SK-N-SH (cell line): ENCODE measurements at regions not wholly inside any gene's neighbourhood (a gene's known extent, or its start where the extent isn't known, plus 50 kb on each side); places are given as distances from the start of the nearest gene placed in this dataset.

Experiments used
- JUND ChIP-seq: IDR thresholded peaks from 2 replicates; pipeline ENCODE4 v1.4.0; 2012
- POLR2AphosphoS5 ChIP-seq: IDR thresholded peaks from 2 replicates; pipeline ENCODE4 v1.6.1; 2012; ENCODE audit warnings: low read depth, low read length
- TAF1 ChIP-seq: IDR thresholded peaks from 2 replicates; pipeline ENCODE4 v1.6.1; 2012; ENCODE audit warnings: low read depth, mild to moderate bottlenecking, low read length, moderate library complexity, borderline replicate concordance
- TF ChIP-seq, protein P1 (sequence below): IDR thresholded peaks from 2 replicates; pipeline ENCODE4 v1.6.1; 2012; ENCODE audit warnings: mild to moderate bottlenecking, low read depth, low read length, moderate library complexity
- TF ChIP-seq, protein P2 (sequence below): fragments of 200-600 bp; sonication (generic); IDR thresholded peaks from 2 replicates; pipeline ENCODE4 v1.6.1; 2017; ENCODE audit warnings: antibody characterized with exemption, mild to moderate bottlenecking, moderate library complexity

DNA sequence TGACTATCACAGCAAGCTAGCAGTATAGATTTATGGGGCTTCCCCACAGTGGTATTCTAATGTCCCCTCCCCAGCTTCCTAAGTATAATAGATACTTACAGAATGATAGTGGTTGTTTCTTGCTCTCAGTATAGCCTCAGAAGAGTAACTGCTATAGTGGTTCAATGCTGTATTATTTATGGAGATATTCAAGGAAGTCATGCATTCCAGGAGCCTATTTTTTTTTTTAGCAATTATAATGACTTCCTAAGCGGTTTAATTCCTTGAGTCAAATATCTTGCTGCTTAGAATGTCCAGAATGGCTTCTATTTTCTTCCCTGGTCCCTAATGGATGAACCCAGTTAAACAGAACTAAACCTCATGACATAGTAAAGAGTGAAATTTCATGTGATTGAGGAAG, 451.5 kb upstream of the SEMA3D start:
- TF ChIP-seq, protein P1, sequence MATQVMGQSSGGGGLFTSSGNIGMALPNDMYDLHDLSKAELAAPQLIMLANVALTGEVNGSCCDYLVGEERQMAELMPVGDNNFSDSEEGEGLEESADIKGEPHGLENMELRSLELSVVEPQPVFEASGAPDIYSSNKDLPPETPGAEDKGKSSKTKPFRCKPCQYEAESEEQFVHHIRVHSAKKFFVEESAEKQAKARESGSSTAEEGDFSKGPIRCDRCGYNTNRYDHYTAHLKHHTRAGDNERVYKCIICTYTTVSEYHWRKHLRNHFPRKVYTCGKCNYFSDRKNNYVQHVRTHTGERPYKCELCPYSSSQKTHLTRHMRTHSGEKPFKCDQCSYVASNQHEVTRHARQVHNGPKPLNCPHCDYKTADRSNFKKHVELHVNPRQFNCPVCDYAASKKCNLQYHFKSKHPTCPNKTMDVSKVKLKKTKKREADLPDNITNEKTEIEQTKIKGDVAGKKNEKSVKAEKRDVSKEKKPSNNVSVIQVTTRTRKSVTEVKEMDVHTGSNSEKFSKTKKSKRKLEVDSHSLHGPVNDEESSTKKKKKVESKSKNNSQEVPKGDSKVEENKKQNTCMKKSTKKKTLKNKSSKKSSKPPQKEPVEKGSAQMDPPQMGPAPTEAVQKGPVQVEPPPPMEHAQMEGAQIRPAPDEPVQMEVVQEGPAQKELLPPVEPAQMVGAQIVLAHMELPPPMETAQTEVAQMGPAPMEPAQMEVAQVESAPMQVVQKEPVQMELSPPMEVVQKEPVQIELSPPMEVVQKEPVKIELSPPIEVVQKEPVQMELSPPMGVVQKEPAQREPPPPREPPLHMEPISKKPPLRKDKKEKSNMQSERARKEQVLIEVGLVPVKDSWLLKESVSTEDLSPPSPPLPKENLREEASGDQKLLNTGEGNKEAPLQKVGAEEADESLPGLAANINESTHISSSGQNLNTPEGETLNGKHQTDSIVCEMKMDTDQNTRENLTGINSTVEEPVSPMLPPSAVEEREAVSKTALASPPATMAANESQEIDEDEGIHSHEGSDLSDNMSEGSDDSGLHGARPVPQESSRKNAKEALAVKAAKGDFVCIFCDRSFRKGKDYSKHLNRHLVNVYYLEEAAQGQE = no peak
- TF ChIP-seq, protein P2, sequence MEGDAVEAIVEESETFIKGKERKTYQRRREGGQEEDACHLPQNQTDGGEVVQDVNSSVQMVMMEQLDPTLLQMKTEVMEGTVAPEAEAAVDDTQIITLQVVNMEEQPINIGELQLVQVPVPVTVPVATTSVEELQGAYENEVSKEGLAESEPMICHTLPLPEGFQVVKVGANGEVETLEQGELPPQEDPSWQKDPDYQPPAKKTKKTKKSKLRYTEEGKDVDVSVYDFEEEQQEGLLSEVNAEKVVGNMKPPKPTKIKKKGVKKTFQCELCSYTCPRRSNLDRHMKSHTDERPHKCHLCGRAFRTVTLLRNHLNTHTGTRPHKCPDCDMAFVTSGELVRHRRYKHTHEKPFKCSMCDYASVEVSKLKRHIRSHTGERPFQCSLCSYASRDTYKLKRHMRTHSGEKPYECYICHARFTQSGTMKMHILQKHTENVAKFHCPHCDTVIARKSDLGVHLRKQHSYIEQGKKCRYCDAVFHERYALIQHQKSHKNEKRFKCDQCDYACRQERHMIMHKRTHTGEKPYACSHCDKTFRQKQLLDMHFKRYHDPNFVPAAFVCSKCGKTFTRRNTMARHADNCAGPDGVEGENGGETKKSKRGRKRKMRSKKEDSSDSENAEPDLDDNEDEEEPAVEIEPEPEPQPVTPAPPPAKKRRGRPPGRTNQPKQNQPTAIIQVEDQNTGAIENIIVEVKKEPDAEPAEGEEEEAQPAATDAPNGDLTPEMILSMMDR = no peak
- no peak for TF ChIP-seq POLR2AphosphoS5
- TF ChIP-seq JUND = no peak
- no peak for TF ChIP-seq TAF1
